Uterus (tissue), 2 donors: ENCODE measurements at regions not wholly inside any gene's neighbourhood (a gene's known extent, or its start where the extent isn't known, plus 50 kb on each side); places are given as distances from the start of the nearest gene placed in this dataset.

Experiments
- POLR2A ChIP-seq, 2 donors: fragments of 450-650 bp; IDR thresholded peaks; one replicate each; pipeline ENCODE4 v1.6.1; 2016; ENCODE audit warnings: antibody characterized with exemption in 2 of 2, mild to moderate bottlenecking in 1 of 2, moderate library complexity in 1 of 2
- TF ChIP-seq, protein P1 (sequence below), 4 experiments: fragments of 200-600 bp in 2 of 4; fragments of 450-650 bp in 2 of 4; sonication (generic) in 2 of 4; IDR thresholded peaks; one replicate each; pipeline ENCODE4 v1.5.1; 2016 to 2019; ENCODE audit warnings: antibody characterized with exemption in 4 of 4, mild to moderate bottlenecking in 2 of 4, moderate library complexity in 1 of 4

DNA sequence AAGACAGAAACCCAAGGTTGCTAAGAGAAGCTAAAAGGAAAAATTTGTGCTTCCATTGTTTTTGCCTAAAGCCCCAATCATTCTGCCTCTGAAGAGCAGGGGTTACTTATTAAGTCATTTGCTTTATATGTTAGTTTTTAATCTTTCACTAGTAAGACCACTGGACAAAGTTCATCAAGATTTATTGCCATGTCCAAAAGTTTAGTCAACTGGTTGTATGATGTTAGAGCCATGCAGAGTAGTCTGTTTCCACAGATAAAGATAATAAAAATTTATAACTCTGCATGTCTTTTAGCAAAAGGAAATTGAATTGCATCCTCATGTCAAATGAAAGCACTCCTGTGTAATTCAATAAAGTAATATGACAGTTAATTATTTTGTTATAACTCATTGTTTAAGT is 75.8 kb upstream of the PRKG2 start:
- TF ChIP-seq, protein P1, sequence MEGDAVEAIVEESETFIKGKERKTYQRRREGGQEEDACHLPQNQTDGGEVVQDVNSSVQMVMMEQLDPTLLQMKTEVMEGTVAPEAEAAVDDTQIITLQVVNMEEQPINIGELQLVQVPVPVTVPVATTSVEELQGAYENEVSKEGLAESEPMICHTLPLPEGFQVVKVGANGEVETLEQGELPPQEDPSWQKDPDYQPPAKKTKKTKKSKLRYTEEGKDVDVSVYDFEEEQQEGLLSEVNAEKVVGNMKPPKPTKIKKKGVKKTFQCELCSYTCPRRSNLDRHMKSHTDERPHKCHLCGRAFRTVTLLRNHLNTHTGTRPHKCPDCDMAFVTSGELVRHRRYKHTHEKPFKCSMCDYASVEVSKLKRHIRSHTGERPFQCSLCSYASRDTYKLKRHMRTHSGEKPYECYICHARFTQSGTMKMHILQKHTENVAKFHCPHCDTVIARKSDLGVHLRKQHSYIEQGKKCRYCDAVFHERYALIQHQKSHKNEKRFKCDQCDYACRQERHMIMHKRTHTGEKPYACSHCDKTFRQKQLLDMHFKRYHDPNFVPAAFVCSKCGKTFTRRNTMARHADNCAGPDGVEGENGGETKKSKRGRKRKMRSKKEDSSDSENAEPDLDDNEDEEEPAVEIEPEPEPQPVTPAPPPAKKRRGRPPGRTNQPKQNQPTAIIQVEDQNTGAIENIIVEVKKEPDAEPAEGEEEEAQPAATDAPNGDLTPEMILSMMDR (IDR thresholded peaks at IDR 0.05): no peak
- no peak for TF ChIP-seq POLR2A (IDR thresholded peaks at IDR 0.05)
